ENCODE measurements at regions not wholly inside any gene's neighbourhood (a gene's known extent, or its start where the extent isn't known, plus 50 kb on each side); places are given as distances from the start of the nearest gene placed in this dataset.

- no peak for TF ChIP-seq CTCF (IDR thresholded peaks at IDR 0.05; ENCODE audit: low read length)
- no peak for TF ChIP-seq EZH2 (IDR thresholded peaks at IDR 0.05; ENCODE audit: borderline replicate concordance, low read length)
Measured at GRCh38 chr9:31541721-31542281, 842.6 kb upstream of the ACO1 start.
